HUES6 (cell line): ENCODE measurements at regions not wholly inside any gene's neighbourhood (a gene's known extent, or its start where the extent isn't known, plus 50 kb on each side); places are given as distances from the start of the nearest gene placed in this dataset.
"Not testable (repeated sequence)": the region's sequence is repeated elsewhere in the genome, so short reads cannot be mapped to it uniquely, and the experiment has no call there.

ENCODE experiments used
- H3K27ac ChIP-seq: 2 replicates; pipeline ENCODE4 v1.7.0; 2013; ENCODE audit warnings: low read depth, mild to moderate bottlenecking, low read length, inconsistent platforms
- H3K27me3 ChIP-seq: 2 replicates; pipeline ENCODE4 v1.6.1; 2013; ENCODE audit warnings: low read length; ENCODE audit not compliant: control insufficient read depth, insufficient read depth
- H3K36me3 ChIP-seq: 2 replicates; pipeline ENCODE4 v1.6.1; 2013; ENCODE audit warnings: low read length; ENCODE audit not compliant: control insufficient read depth, insufficient read depth
- H3K4me1 ChIP-seq: 2 replicates; pipeline ENCODE4 v1.6.1; 2013; ENCODE audit warnings: low read length; ENCODE audit not compliant: control insufficient read depth, insufficient read depth
- H3K4me3 ChIP-seq: 2 replicates; pipeline ENCODE4 v1.5.1; 2013; ENCODE audit warnings: low read depth, low read length
- H3K9ac ChIP-seq: one replicate; pipeline ENCODE4 v1.6.1; 2013; ENCODE audit warnings: mild to moderate bottlenecking, low read length
- H3K9me3 ChIP-seq: 2 replicates; pipeline ENCODE4 v1.6.1; 2013; ENCODE audit warnings: low read depth, low read length; ENCODE audit not compliant: control insufficient read depth, insufficient read depth

GRCh38 chr18:29377346-29377745 lies 1200.4 kb upstream of the CDH2 start:
- no peak overlapping the region for H3K9ac ChIP-seq
- H3K4me1 ChIP-seq, result no peaks in the 10 kb centered on the region
- H3K4me3 ChIP-seq, result no peak overlapping the region
- H3K27me3 ChIP-seq, result no peaks in the 10 kb centered on the region
- no peaks in the 10 kb centered on the region for H3K36me3 ChIP-seq
- no peak overlapping the region for H3K27ac ChIP-seq
- H3K9me3 ChIP-seq, result peaks cover 14% of the 10 kb centered on the region; the same call in 1 of the 2 replicates

GRCh38 chr18:29373000-29373399 lies 1196.1 kb upstream of the CDH2 start:
- H3K9ac ChIP-seq, result no peak overlapping the region
- H3K27me3 ChIP-seq, result no peaks in the 10 kb centered on the region
- no peaks in the 10 kb centered on the region for H3K4me1 ChIP-seq
- no peak overlapping the region for H3K27ac ChIP-seq
- no peaks in the 10 kb centered on the region for H3K36me3 ChIP-seq
- peaks cover 18% of the 10 kb centered on the region; the same call in 1 of the 2 replicates for H3K9me3 ChIP-seq
- H3K4me3 ChIP-seq, result no peak overlapping the region

- H3K4me3 ChIP-seq, result peak overlapping the region; percentile 49
These were observed 1184.9 kb upstream of the CDH2 start for GRCh38 chr18:29361843-29362242.

GRCh38 chr18:29360659-29361058 lies 1183.7 kb upstream of the CDH2 start:
- not testable (repeated sequence) for H3K4me3 ChIP-seq, H3K9me3 ChIP-seq, H3K9ac ChIP-seq, H3K27ac ChIP-seq, H3K27me3 ChIP-seq, H3K36me3 ChIP-seq
- H3K4me1 ChIP-seq, result peaks cover 13% of the 10 kb centered on the region

More at GRCh38 chr18:29361843-29362242, 1184.9 kb upstream of the CDH2 start:
- H3K27me3 ChIP-seq, result no peaks in the 10 kb centered on the region
- H3K9me3 ChIP-seq, result no peaks in the 10 kb centered on the region
- no peaks in the 10 kb centered on the region for H3K36me3 ChIP-seq
- no peak overlapping the region for H3K9ac ChIP-seq
- H3K4me1 ChIP-seq, result peaks cover 13% of the 10 kb centered on the region
- H3K27ac ChIP-seq, result no peak overlapping the region

GRCh38 chr18:29359222-29359621 lies 1182.3 kb upstream of the CDH2 start:
- H3K27ac ChIP-seq, H3K9me3 ChIP-seq, H3K27me3 ChIP-seq, H3K9ac ChIP-seq, H3K4me3 ChIP-seq, H3K36me3 ChIP-seq: not testable (repeated sequence)
- peaks cover 13% of the 10 kb centered on the region for H3K4me1 ChIP-seq

GRCh38 chr18:29351171-29351570 lies 1174.2 kb upstream of the CDH2 start:
- Histone ChIP-seq H3K4me3 (no peak overlapping the region), H3K36me3 (no peaks in the 10 kb centered on the region), H3K9ac (no peak overlapping the region), H3K9me3 (no peaks in the 10 kb centered on the region; the same call in 1 of the 2 replicates), H3K4me1 (no peaks in the 10 kb centered on the region; the same call in 1 of the 2 replicates), H3K27me3 (no peaks in the 10 kb centered on the region), H3K27ac (no peak overlapping the region)

- peaks cover 15% of the 10 kb centered on the region; the same call in 1 of the 2 replicates for H3K4me1 ChIP-seq
- H3K9me3 ChIP-seq, result peaks cover 17% of the 10 kb centered on the region; the same call in 1 of the 2 replicates
- no peak overlapping the region for H3K9ac ChIP-seq
- H3K4me3 ChIP-seq, result no peak overlapping the region
- H3K27ac ChIP-seq, result no peak overlapping the region
- H3K27me3 ChIP-seq, result no peaks in the 10 kb centered on the region
- H3K36me3 ChIP-seq, result no peaks in the 10 kb centered on the region
These were observed 1152.0 kb upstream of the CDH2 start for GRCh38 chr18:29328932-29329331.

- Histone ChIP-seq H3K9me3 (peaks cover 17% of the 10 kb centered on the region; the same call in 1 of the 2 replicates), H3K27ac (no peak overlapping the region), H3K36me3 (no peaks in the 10 kb centered on the region), H3K27me3 (no peaks in the 10 kb centered on the region), H3K4me3 (no peak overlapping the region), H3K4me1 (peaks cover 15% of the 10 kb centered on the region; the same call in 1 of the 2 replicates), H3K9ac (no peak overlapping the region)
These were observed 1149.3 kb upstream of the CDH2 start for GRCh38 chr18:29326214-29326613.

- Histone ChIP-seq H3K27me3 (no peaks in the 10 kb centered on the region), H3K9ac (no peak overlapping the region), H3K27ac (no peak overlapping the region), H3K4me1 (peaks cover 9% of the 10 kb centered on the region; the same call in 1 of the 2 replicates), H3K36me3 (no peaks in the 10 kb centered on the region), H3K4me3 (no peak overlapping the region), H3K9me3 (no peaks in the 10 kb centered on the region)
These were observed 1144.6 kb upstream of the CDH2 start for GRCh38 chr18:29321561-29321960.

- H3K4me3 ChIP-seq, result no peak overlapping the region
- H3K27me3 ChIP-seq, result no peaks in the 10 kb centered on the region
- H3K9ac ChIP-seq, result no peak overlapping the region
- no peaks in the 10 kb centered on the region for H3K36me3 ChIP-seq
- no peak overlapping the region for H3K27ac ChIP-seq
- H3K4me1 ChIP-seq, result no peaks in the 10 kb centered on the region
- no peaks in the 10 kb centered on the region for H3K9me3 ChIP-seq
These were observed 1136.4 kb upstream of the CDH2 start for GRCh38 chr18:29313312-29313711.

- no peaks in the 10 kb centered on the region for H3K9me3 ChIP-seq
- H3K4me3 ChIP-seq, result no peak overlapping the region
- H3K27ac ChIP-seq, result no peak overlapping the region
- H3K36me3 ChIP-seq, result no peaks in the 10 kb centered on the region
- no peaks in the 10 kb centered on the region for H3K27me3 ChIP-seq
- H3K4me1 ChIP-seq, result no peaks in the 10 kb centered on the region
- H3K9ac ChIP-seq, result no peak overlapping the region
These were observed 1134.7 kb upstream of the CDH2 start for GRCh38 chr18:29311580-29311979.

- no peaks in the 10 kb centered on the region for H3K27me3 ChIP-seq
These were observed 1132.4 kb upstream of the CDH2 start for GRCh38 chr18:29309366-29309765.

More at GRCh38 chr18:29309366-29309765, 1132.4 kb upstream of the CDH2 start:
- H3K4me3 ChIP-seq, result no peak overlapping the region
- no peaks in the 10 kb centered on the region for H3K9me3 ChIP-seq
- no peak overlapping the region for H3K9ac ChIP-seq
- no peak overlapping the region for H3K27ac ChIP-seq
- H3K4me1 ChIP-seq, result no peaks in the 10 kb centered on the region
- no peaks in the 10 kb centered on the region for H3K36me3 ChIP-seq
